Breast epithelium (tissue), 4 donors: ENCODE measurements at regions not wholly inside any gene's neighbourhood (a gene's known extent, or its start where the extent isn't known, plus 50 kb on each side); places are given as distances from the start of the nearest gene placed in this dataset.

Experiments
- DNase-seq, 2 donors: peaks; one replicate each; pipeline ENCODE4 v3.0.0-alpha.2; 2019; ENCODE audit warnings: low spot score in 2 of 2
- H3K27ac ChIP-seq, 2 donors: fragments of 200-600 bp; sonication (generic) in 1 of 2; one replicate each; pipeline ENCODE4 v1.5.1; 2016 to 2019; ENCODE audit warnings: mild to moderate bottlenecking in 1 of 2
- H3K27me3 ChIP-seq, 2 donors: fragments of 200-600 bp; sonication (generic) in 1 of 2; one replicate each; pipeline versions ENCODE4 v1.5.1 to v1.6.0; 2017 to 2019; ENCODE audit warnings: control low read depth in 1 of 2, mild to moderate bottlenecking in 1 of 2
- H3K36me3 ChIP-seq: fragments of 200-600 bp; one replicate; pipeline ENCODE4 v1.5.1; 2019
- H3K4me1 ChIP-seq, 2 donors: fragments of 200-600 bp; sonication (generic); one replicate each; pipeline ENCODE4 v1.5.1; 2016 to 2019; ENCODE audit warnings: control low read depth in 1 of 2
- H3K4me3 ChIP-seq, 3 donors: fragments of 200-600 bp; sonication (generic); 1 replicate in 2 of 3; 2 replicates in 1 of 3; pipeline ENCODE4 v1.5.1; 2016 to 2019; ENCODE audit warnings: mild to moderate bottlenecking in 3 of 3, moderate library complexity in 2 of 3
- H3K9me3 ChIP-seq, 2 donors: fragments of 200-600 bp; sonication (generic) in 1 of 2; one replicate each; pipeline ENCODE4 v1.5.1; 2016 to 2019; ENCODE audit warnings: control low read depth in 1 of 2
- POLR2A ChIP-seq: fragments of 450-650 bp; IDR thresholded peaks from one replicate; pipeline ENCODE4 v1.6.1; 2016; ENCODE audit warnings: antibody characterized with exemption, mild to moderate bottlenecking, moderate library complexity
- POLR2AphosphoS5 ChIP-seq, 3 donors: sonication (generic); formaldehyde crosslinking; IDR thresholded peaks; one replicate each; pipeline ENCODE4 v1.6.1; 2017; ENCODE audit warnings: antibody characterized with exemption in 3 of 3
- intact Hi-C: fragments of 100-400 bp; cut with DNase I; formaldehyde crosslinking; loops from one replicate; pipeline ENCODE4 v1.15.1; 2023; ENCODE audit warnings: low total_unique reads
- TF ChIP-seq, protein P1 (sequence below), 3 donors: fragments of 450-650 bp; IDR thresholded peaks; one replicate each; pipeline ENCODE4 v1.5.1; 2016 to 2017; ENCODE audit warnings: antibody characterized with exemption in 3 of 3, mild to moderate bottlenecking in 3 of 3, moderate library complexity in 3 of 3

DNA sequence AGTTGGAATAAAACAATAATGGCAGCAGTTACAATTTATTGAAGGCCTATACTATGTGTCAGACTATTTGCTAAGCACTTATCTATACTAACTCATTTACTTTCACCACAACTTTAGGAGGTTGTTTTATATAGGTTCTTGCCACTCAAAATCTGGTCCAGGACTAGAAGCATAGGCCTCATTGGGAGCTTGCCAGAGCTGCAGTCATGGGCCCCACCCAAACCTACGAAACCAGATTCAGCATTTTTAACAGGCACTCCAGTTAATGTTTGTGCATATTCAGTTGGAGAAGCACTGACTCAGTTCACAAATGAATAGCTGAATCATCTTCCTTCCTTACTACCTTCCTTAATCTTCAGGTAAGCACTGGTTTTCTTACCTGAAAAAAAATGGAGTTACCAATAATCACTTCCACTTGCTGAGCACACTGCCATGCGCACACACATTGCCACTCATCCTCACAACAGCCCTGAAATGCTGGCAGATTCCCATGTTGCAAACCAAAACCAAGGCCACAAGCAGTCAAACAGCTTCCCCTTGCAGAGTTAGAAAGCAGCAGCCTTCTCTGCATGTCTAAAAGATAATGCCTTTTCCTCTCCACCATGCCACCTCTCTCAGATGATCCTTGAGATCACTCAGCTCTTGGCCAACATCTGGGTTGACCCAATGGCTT lies 122.4 kb downstream of the SLC16A9 start:
- TF ChIP-seq POLR2AphosphoS5 (IDR thresholded peaks at IDR 0.05) = no peak
- TF ChIP-seq, protein P1, sequence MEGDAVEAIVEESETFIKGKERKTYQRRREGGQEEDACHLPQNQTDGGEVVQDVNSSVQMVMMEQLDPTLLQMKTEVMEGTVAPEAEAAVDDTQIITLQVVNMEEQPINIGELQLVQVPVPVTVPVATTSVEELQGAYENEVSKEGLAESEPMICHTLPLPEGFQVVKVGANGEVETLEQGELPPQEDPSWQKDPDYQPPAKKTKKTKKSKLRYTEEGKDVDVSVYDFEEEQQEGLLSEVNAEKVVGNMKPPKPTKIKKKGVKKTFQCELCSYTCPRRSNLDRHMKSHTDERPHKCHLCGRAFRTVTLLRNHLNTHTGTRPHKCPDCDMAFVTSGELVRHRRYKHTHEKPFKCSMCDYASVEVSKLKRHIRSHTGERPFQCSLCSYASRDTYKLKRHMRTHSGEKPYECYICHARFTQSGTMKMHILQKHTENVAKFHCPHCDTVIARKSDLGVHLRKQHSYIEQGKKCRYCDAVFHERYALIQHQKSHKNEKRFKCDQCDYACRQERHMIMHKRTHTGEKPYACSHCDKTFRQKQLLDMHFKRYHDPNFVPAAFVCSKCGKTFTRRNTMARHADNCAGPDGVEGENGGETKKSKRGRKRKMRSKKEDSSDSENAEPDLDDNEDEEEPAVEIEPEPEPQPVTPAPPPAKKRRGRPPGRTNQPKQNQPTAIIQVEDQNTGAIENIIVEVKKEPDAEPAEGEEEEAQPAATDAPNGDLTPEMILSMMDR (IDR thresholded peaks at IDR 0.05) = no peak
- no peak for TF ChIP-seq POLR2A
- H3K27me3 ChIP-seq = no peaks in the 10 kb centered on the region
- H3K4me1 ChIP-seq = no peaks in the 10 kb centered on the region
- intact Hi-C loops = no loop called here
- no peak overlapping the region for H3K4me3 ChIP-seq
- no peak overlapping the region for H3K27ac ChIP-seq
- no peak for DNase-seq
- H3K9me3 ChIP-seq = no peaks in the 10 kb centered on the region
- no peaks in the 10 kb centered on the region for H3K36me3 ChIP-seq

DNA sequence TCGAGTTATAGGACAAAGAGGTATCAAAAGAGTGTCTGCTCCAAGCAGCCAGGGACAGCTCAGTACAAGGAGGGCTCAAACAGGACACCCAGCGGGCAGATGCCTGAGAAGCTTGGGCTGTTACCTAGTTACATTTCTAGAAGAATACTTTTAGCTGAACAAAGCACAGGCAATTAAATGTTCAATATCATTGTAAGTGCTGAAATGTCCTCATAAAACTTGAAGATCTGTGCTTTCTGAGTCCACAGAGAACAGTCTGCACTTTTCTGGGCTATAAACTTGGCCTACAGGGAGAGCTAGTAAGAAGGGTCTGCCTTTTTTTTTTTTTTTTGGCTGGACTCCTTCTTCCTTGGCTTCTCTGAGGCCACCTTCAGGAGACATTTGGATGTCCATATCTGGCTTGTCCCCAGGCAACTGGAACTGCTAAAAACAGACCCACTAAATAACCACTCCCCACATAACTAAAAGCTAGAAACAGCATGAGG lies 123.2 kb downstream of the SLC16A9 start:
- H3K36me3 ChIP-seq = no peaks in the 10 kb centered on the region
- no peaks in the 10 kb centered on the region for H3K27me3 ChIP-seq
- H3K4me1 ChIP-seq = no peaks in the 10 kb centered on the region
- no peak for DNase-seq
- TF ChIP-seq POLR2AphosphoS5 (IDR thresholded peaks at IDR 0.05) (no peak), POLR2A (no peak)
- TF ChIP-seq, protein P1 (IDR thresholded peaks at IDR 0.05) = no peak
- H3K27ac ChIP-seq = no peak overlapping the region
- intact Hi-C loops = no loop called here
- H3K9me3 ChIP-seq = no peaks in the 10 kb centered on the region
- no peak overlapping the region for H3K4me3 ChIP-seq

DNA sequence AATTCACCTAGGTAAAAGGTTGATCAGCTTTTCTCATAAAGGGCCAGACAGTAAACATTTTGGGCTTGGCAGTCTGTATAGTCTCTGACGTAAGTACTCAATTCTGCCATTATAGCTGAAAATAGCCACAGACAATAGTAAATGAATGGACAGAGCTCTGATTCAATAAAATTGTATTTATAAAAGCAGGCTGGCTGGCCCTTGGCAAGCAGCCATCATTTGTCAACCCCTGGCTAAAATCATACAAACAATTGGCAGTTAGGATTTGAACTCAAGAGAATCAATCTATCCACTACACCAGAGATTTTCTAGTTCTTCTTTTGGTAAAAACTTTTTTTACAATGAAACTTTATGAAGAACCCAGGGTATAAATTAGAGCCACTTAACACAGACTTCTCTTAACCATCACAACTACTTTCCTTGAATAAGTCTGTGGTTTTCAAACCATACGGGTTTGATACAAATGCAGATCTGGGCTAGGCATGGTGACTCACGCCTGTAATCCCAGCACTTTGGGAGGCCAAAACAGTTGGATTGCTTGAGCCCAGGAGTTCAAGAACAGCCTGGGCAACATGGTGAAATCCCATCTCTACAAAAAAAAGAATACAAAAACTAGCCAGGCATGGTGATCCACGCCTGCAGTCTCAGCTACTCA lies 124.5 kb downstream of the SLC16A9 start:
- H3K9me3 ChIP-seq = no peaks in the 10 kb centered on the region
- H3K36me3 ChIP-seq = no peaks in the 10 kb centered on the region
- no peak for DNase-seq
- TF ChIP-seq POLR2AphosphoS5 (IDR thresholded peaks at IDR 0.05) = no peak
- TF ChIP-seq, protein P1 (IDR thresholded peaks at IDR 0.05) = no peak
- H3K4me3 ChIP-seq = no peak overlapping the region
- no peaks in the 10 kb centered on the region for H3K27me3 ChIP-seq
- H3K27ac ChIP-seq = no peak overlapping the region
- intact Hi-C loops = no loop called here
- no peaks in the 10 kb centered on the region for H3K4me1 ChIP-seq

DNA sequence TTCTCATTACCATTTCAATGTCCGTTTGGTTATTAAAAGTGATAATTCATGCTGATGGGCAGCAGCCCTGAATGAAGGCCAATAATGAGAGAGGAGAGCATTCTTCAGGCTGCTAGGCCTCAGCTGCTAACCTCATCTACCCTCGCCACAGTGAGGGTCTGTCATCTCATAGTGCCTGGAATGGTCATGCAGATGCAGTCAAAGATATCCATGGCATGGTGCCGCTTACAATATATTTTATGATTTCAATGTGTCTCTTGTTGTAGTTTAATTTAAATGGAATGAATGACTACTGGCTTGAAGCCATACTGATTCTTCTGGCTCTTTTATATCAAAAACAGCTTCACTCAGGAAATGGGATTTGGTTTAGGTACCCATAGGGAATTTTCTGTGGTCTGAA lies 126.9 kb downstream of the SLC16A9 start:
- intact Hi-C loops = no loop called here
- no peak overlapping the region for H3K27ac ChIP-seq
- no peaks in the 10 kb centered on the region for H3K36me3 ChIP-seq
- TF ChIP-seq, protein P1 (IDR thresholded peaks at IDR 0.05) = no peak
- TF ChIP-seq POLR2A (no peak), POLR2AphosphoS5 (IDR thresholded peaks at IDR 0.05) (no peak)
- DNase-seq = no peak
- no peak overlapping the region for H3K4me3 ChIP-seq
- no peaks in the 10 kb centered on the region for H3K27me3 ChIP-seq
- no peaks in the 10 kb centered on the region for H3K9me3 ChIP-seq
- no peaks in the 10 kb centered on the region for H3K4me1 ChIP-seq

DNA sequence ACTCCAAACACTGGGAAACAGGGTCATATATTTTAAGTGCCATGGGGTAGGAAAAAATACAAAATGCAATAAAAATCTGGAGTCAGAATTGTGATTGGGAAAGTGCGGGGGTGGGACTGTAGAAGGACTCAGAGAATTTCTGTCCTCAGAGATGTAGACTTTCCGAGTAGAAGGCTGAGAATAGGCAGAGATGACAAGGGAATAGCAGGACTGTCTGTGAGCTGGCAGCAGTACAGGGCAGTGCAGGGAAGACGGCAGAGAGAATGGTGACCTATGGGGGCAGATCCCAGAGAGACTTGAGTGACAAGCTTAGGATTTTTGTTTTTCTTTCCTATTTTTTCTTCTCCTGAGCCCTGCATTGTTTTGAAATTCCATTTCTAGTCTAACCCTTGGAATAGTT lies 127.6 kb downstream of the SLC16A9 start:
- Histone ChIP-seq H3K27ac (no peak overlapping the region), H3K4me1 (no peaks in the 10 kb centered on the region), H3K36me3 (no peaks in the 10 kb centered on the region), H3K27me3 (no peaks in the 10 kb centered on the region), H3K4me3 (no peak overlapping the region), H3K9me3 (no peaks in the 10 kb centered on the region)
- TF ChIP-seq, protein P1 (IDR thresholded peaks at IDR 0.05) = no peak
- TF ChIP-seq POLR2A = no peak
- TF ChIP-seq POLR2AphosphoS5 (IDR thresholded peaks at IDR 0.05) = no peak
- no peak for DNase-seq
- intact Hi-C loops = no loop called here
